HEK293 (cell line): ENCODE measurements at regions not wholly inside any gene's neighbourhood (a gene's known extent, or its start where the extent isn't known, plus 50 kb on each side); places are given as distances from the start of the nearest gene placed in this dataset.

ENCODE experiments used
- CTCF ChIP-seq: fragments of 450-650 bp; formaldehyde crosslinking; IDR thresholded peaks from 2 replicates; pipeline ENCODE4 v1.5.1; 2016; ENCODE audit warnings: missing biosample characterization, missing genetic modification characterization
- EGR2 ChIP-seq: fragments of 450-650 bp; formaldehyde crosslinking; IDR thresholded peaks from 2 replicates; pipeline ENCODE4 v1.5.1; 2016; ENCODE audit warnings: low read depth, missing biosample characterization, missing genetic modification characterization
- SETDB1 ChIP-seq: IDR thresholded peaks from one replicate; pipeline ENCODE4 v1.6.1; 2017; ENCODE audit warnings: mild to moderate bottlenecking, low read length, moderate library complexity, mixed read lengths; ENCODE audit not compliant: insufficient read length
- ZBTB17 ChIP-seq: fragments of 450-650 bp; formaldehyde crosslinking; IDR thresholded peaks from 2 replicates; pipeline ENCODE4 v1.5.1; 2016; ENCODE audit warnings: missing biosample characterization, missing genetic modification characterization
- ZBTB21 ChIP-seq: fragments of 450-650 bp; formaldehyde crosslinking; IDR thresholded peaks from 2 replicates; pipeline ENCODE4 v1.5.1; 2017; ENCODE audit warnings: missing biosample characterization, missing genetic modification characterization
- ZNF366 ChIP-seq: fragments of 450-650 bp; formaldehyde crosslinking; conservative IDR thresholded peaks from 2 replicates; pipeline ENCODE4 v1.5.1; 2016; ENCODE audit warnings: missing biosample characterization, missing genetic modification characterization
- TF ChIP-seq, protein P1 (sequence below): fragments of 450-650 bp; formaldehyde crosslinking; IDR thresholded peaks from 2 replicates; pipeline ENCODE4 v1.5.1; 2016; ENCODE audit warnings: missing biosample characterization, missing genetic modification characterization

GRCh38 chr4:125641611-125642010, 326.9 kb downstream of the FAT4 start:
- TF ChIP-seq CTCF (tag by site-specific recombination) (no peak), ZBTB17 (tag by site-specific recombination) (no peak), ZBTB21 (no peak), ZNF366 (tag by site-specific recombination) (no peak), EGR2 (tag by site-specific recombination) (no peak), SETDB1 (no peak)
- TF ChIP-seq, protein P1, sequence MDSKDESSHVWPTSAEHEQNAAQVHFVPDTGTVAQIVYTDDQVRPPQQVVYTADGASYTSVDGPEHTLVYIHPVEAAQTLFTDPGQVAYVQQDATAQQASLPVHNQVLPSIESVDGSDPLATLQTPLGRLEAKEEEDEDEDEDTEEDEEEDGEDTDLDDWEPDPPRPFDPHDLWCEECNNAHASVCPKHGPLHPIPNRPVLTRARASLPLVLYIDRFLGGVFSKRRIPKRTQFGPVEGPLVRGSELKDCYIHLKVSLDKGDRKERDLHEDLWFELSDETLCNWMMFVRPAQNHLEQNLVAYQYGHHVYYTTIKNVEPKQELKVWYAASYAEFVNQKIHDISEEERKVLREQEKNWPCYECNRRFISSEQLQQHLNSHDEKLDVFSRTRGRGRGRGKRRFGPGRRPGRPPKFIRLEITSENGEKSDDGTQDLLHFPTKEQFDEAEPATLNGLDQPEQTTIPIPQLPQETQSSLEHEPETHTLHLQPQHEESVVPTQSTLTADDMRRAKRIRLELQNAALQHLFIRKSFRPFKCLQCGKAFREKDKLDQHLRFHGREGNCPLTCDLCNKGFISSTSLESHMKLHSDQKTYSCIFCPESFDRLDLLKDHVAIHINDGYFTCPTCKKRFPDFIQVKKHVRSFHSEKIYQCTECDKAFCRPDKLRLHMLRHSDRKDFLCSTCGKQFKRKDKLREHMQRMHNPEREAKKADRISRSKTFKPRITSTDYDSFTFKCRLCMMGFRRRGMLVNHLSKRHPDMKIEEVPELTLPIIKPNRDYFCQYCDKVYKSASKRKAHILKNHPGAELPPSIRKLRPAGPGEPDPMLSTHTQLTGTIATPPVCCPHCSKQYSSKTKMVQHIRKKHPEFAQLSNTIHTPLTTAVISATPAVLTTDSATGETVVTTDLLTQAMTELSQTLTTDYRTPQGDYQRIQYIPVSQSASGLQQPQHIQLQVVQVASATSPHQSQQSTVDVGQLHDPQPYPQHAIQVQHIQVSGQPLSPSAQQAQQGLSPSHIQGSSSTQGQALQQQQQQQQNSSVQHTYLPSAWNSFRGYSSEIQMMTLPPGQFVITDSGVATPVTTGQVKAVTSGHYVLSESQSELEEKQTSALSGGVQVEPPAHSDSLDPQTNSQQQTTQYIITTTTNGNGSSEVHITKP (tag by site-specific recombination): no peak
